CMK (cell line): ENCODE measurements at regions not wholly inside any gene's neighbourhood (a gene's known extent, or its start where the extent isn't known, plus 50 kb on each side); places are given as distances from the start of the nearest gene placed in this dataset.

Experiments
- DNase-seq: peaks from one replicate; pipeline ENCODE4 v3.0.0-alpha.2; 2010; ENCODE audit warnings: low read depth

DNA sequence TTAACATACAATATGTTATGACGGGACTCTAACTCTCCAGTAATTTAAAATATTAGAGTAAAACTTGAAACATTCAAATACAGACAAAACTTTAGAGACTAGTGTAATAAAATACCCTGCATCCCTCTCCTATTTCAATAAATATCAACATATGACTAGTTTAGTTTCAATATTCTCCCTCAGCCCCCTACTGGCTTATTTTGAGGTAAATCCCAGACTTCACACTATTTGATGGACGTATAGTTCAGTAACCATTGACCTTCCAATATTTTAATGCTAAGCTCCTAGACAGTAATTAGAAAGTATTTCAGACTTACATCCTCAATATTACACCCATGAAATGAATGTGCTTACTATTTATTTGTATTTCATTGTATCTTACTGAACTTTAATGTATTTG lies 180.7 kb upstream of the STARD13 start:
- DNase-seq = no peak

DNA sequence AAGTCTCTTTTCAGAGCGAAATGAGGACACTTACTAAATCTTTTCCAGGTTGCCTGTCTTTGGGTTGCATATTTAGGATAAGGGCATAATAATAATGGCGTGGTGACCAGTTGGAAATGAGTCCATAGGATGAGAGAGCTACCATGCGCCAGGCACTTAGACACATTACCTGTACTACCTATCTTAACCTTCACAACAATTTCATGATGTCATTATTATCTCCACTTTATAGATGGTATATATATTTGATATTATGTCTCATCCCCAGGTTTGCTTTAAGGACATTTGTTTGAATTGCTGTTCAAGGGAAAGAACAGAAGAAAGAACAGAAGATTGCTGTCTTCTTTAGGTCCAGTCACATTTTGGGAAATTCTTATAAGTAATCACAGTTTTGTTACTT lies 182.0 kb upstream of the STARD13 start:
- no peak for DNase-seq

DNA sequence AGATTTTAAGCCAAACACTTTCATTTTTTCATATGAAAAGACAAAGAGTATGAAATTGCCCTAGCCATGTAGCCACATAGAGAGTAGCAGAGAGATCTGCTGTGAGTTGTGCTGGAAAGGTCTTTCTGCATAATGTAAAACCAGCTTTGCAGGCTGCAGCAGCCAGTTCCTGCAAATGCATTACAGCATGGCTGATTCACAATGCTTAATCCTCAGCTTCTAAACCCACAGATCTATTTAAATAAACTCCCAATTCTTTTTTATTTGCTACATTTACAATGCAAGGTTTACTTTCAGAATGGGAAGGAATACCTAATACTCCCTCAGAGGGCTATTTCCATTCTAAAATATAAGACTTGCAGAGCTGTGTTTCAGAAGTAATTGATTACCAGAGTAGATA lies 185.6 kb upstream of the STARD13 start:
- DNase-seq = no peak

DNA sequence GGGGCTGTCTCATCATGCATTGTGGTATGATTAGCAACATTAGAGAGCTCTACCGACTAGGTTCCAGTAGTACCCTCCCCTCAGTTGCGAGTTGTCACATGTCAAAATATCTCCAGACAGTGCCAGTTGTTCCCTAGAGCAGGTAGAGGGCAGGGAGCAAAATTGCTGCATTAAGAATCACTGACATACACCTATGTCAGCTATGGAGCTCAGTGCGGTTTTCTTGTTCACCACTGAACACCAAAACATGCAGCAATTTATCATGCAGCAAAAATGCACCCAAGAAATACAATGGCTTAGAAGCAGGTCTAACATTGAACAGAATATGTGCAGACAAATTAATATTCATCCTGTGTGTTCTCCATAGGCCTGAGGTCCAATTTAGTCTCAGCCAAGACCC lies 186.9 kb upstream of the STARD13 start:
- DNase-seq = no peak

DNA sequence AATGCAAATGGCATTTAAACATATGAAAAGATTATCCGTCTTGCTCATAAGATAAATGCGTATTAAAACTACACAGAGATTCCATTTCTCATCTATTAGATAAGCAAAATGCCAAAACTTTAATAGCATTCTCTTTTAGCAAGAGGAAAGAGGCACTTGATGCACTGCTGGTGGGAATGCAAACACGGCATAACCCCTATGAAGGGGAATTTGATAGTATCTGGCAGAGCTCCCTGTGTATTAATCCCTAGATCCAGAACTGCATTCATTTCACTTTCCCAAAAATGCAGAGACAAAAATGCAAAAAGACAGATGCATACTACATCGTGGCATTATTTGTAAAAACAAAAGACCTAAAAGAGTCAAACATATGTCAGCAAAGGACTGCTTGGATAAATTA lies 193.6 kb upstream of the STARD13 start:
- DNase-seq = no peak

DNA sequence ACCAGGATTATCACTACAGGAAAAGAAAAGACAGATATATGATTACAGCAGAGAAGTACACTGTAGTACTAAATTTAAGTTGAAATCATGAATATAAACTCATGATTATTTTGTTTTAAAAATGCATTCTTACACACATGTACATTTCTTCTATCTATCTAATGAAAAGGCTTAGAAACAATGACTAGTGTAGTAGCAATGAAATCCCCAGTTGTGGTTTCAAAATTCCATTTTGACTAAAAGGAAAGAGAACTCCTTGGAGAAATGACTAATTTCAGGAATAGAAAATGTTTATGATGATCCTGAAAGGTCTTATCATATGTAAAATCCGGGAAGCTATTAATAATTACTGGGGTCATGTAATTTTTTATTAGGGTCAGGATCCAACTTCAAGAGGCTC lies 195.0 kb upstream of the STARD13 start:
- DNase-seq = no peak

DNA sequence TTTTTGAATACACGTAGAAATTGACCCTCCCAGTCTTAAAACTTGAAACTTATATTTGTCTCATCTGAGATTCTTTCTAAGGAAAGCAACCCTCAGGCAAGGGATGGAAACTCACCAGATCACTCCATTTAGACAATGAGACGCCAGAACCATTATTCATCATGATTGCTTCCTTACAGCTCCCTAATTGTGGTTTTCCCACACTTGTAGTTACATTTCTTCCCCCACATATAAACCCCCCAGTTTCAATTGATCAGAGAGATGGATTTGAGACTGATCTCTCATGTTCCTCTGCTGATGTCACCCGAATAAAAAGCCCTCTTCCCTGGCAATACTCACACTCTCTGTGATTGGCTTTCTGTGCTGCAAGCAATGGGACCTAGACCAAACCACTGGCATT lies 197.9 kb upstream of the STARD13 start:
- no peak for DNase-seq

DNA sequence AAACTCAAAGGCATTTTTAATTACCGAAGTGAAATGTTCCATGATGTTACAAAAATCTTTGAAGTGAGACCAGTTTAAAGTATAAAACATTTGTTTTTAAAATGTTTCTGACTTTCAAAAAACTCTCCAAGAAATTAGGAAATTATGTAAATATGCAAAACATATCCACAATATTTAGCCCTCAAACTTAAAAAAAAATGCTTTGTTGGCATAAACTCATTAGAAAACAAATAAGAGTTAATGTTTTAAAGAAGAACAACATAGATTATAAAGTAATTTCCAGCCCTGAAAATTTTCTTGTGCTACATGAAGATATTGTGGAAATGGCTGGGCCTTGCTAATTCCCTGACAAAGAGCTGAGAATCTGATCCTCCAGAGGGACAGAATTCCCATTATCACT lies 199.7 kb upstream of the STARD13 start:
- no peak for DNase-seq

DNA sequence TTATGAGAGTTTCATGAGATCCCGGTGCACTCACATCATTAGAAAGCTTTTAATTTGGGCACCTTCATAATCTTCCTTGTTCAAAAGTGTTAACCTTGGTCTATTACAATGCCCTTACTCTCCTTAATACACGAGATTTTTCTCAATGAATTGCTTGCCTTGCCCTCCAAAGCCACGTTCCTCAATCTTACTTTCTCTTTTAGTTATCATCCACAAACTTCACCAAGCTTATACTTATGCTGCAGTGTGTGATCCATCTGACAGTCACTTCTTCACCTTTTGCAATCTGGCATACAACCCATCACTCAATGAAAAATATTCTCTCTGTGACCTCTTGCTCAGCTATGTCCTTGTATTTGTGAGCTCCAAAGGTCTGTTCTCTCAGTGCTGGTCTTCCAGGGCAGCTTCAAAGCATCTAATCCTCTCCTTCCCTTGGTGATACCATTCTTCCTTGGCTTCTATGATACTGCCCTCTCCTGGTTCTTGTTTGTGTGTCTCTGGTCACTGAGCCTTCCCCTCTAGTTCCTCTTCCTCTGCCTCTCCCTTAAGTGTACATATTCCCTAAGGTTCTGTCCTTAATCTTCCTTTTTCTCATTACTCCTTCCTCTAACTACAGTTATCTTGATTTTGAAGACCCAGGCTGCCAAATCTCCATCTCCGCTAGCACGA lies 202.2 kb upstream of the STARD13 start:
- no peak for DNase-seq

DNA sequence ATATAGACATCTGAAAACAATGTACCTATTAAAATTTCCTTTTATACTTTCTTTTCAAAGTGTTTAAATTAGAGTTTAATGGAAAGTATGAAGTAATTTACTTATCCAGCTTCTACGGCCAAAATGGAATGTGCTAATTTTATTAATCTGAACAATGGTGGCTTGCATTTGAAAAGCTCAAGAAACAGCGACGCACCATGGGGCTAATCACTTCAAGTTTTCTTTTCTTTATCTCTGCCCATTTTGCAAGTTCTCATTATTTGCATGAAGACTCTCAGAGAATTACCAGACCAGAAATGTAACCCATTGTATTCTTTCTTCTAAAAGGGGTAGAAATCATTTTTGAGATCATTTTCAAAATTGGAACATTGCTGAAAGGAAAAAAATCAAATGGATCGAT lies 204.0 kb upstream of the STARD13 start:
- DNase-seq = no peak

DNA sequence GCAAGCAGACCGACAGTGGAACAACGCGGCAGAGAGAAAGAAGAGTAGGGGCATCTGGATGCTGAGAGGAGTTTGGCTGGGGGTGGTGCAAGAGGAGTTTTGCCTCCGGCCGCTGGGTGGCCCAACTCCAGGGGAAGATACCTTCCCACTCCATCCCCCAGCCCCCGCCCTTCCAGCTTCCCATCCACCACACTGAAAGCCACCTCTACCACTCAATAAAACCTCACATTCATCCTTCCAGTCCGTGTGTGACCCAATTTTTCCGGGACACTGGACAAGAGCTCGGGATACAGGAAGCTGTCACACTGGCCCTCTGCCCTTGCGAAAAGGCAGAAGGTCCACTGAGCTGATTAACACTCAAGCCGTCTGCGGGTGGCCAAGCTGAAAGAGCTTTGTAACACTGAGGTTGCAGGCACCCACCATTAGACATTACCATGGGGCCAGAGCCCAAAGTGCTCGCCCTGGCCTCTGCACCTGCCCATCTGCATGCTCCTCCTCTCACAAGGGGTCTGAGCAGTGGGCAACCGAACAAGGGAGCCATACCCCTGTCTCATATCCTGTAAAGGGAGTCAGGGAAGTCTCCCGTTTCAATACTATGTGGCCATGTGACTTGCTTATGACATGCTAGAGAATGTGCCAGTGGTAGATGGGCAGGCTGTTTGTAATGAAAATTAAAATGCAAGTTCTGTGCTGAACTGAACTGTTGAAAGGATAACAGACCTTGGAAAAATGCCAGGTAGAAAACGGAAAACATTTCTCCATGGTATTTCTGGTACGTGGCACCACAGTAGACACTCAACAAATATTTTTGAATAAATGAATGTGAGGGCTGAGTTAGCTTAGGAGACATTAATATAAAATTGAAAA lies 205.1 kb upstream of the STARD13 start:
- no peak for DNase-seq

DNA sequence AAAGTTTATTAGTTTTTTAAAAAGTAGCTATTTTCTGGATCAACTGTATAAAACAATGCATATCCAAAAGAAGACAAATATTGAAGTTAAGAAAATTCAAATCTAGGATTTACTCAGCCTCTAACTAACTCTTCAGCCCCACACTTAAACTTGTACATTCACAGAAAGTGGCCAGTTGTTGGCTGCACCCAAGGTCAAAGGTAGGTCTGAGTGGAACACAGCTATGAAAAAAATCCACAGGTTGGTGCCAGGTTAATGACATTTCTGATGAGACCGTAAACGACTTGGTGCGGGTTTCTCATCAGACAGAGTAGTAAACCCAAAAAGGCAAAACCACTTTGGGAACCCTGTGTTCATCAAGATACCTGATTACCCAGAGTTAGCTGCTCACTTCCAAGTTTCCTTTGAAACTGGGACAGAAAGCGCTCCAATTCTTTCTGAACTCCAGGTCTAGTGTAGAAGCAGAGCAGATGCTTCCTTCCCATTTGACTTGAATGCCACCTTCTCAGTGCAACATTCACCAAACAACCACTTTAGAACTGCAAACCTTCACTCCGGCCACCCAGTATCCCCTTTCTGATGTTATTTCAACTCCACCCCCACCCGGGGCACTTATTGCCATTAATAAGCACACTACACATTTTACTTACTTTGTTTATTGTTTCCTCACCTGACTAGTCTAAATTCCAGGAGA lies 208.3 kb upstream of the STARD13 start:
- DNase-seq = no peak

DNA sequence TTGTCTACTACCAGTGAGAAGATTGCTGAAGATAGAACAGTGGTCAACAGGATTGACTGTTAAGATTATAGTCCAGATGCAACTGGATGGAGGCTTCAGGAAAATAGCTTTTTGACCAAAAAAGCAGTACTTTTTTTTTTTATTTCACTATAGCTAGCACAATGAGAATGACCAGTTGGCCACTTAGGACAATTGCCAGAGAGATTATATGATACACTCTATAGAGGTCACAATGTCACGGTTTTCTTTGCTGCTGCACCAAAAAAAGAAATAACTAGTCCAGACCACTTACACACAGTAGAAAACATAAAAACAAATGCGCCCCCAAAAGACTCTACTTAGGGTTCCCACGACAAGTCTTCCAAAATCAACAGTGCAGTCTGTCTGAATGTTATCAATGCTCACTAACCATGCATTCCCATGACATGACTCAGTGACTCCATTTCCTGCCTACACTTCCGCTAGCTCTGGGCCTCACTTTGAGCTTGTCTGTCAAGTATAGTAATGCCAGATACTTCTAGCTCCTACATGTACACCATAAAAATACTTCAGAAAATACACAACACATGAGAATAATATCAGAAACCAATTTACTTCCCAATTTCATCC lies 209.1 kb upstream of the STARD13 start:
- DNase-seq = no peak

DNA sequence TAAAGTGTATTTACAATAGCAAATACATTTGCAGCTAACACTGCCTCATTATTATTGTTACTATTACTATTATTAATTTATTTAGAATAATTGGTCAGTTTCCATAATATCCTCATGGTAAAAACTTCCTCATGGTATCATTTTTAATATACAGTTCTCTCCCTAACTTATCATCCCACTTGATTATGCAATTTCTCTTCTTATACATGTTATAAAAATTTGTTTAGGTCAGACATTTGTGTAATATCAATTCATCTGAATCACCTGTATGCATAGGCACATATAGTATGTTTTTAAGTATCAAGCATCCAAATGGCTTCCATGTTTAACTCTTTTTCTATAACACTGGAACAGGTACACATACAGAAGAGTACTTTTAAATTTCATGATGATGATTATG lies 210.8 kb upstream of the STARD13 start:
- DNase-seq = no peak

DNA sequence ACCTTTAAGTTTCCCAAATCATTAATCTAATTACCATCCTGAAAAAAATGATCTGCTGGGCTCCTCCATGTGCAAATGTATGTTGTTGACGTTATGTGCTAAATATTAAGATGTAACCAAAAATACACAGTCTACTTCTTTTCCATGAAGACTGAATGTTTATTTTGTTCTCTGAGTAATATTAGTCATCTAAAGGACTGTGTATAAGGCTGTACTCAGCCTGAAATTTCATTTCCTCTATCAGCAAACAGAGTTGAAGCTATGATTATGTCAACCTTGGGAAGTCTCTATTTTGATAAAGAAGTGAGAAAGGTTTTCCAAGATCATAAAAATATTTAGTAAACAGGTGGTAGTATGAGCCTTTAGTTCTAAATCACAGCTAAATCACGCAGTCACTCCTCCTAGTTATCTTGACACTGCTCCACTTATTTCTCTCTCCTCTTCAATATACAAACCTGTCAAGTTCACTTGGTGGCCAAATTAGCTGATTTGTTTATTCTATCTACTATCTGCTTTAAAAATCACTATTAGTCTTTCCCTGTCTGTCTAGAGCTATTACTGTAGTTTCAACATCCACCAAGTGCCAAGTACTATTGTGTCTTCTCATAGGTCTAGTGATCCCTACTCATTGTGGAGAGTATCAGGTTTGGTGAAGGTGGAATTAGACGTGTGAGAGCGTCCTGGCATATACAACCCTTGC lies 211.7 kb upstream of the STARD13 start:
- no peak for DNase-seq

DNA sequence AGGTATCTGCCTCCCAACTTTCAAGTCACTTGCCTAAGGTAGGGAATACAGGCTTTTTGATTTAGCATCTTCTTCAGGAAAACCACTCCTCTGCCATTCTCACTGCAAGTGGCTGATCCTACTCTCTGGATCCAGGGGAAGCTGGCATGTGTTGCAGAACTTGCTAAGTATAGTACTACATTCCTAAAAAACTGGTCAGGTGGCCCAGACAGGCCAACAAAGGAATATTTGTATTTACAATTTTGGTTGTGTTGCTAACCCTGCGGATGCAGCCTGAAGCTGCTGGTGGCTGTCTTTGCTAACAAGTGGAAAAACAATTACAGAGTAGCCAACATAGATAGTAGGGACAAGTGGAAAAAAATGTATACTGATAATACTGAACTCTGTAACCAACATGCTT lies 222.5 kb upstream of the STARD13 start:
- DNase-seq = no peak

DNA sequence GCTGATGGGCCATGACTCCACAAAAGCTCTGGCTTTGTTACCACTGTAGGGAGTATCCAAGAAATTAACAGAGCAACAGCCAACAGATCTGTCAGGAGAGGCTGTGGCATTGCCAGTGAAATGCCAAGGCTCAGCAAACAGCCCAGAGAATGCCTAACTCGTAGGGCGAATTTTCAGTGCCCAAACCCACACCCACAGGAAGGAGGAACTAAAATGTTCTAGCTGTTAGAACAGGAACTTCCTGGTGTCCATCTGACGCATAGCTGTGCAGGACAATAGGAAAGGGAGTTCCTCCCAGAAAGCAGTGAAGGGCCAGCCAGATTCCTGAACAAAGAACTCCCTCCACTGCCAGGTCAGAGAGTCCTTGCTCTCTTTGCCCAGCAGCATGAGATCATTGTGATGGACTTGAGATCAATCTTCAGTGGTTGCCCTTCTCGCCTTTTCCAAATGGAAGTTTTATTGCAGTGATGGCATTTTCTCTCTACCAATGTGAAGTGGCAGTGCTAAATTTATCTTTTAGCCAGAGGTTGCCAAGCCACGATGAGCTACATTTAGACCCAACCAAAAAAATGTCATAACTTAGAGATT lies 224.2 kb upstream of the STARD13 start:
- no peak for DNase-seq

DNA sequence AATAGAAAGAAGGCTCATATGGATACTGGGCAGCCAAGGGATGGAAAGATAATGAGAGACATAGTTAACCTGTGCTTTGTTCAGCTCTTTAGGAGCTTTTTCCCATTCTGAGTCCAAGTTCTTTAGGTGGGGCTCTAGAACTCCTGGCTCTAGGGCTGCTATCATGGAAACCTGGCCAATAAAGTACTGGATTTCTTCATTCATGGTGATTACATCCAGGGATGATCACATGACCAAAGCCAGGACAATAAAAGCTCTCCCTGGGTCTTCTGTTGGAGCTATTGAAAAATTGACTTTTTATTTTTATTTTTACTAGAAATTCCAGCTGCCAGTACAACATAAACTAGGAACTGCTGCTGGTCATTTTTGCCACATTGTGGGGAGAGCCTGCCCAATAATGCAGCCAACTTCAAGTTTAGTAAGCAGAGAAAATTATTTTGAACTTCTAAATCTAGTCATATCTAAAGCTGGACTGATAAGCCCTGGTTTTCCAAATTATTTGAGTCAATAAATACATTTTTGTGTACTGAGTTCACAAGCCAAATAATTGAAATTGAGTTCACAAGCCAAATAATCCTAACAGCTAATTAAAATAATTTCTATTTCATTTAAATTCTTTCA lies 224.9 kb upstream of the STARD13 start:
- no peak for DNase-seq

DNA sequence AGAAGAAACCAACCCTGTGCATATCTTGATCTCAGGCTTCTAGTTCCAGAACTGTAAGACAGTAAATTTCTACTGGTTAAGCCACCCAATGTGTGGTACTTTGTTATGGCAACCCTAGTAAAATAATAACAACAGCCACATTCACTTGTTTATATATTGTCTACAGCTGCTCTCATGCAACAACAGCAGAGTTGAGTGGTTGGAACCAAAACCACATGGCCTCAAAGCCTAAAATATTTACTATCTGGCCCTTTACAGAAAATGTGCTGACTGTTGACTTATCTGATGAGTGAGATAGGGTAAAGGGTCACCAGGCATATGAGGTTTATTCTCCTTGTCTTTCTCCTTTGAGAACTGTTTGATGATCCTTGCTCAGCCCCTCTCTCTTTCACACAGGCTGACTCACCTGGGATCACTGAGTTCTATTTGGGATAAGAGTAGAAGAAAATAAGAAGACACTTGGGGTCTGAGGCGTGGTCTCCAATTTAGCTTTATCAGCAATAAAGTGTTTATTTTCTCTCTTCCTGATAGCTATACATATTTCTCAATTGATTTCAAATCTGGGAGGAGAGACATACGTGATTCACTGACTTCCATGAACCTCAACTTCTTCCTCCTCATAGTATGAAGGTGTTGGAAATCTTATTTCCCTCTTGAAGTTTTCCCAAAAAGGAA lies 227.5 kb upstream of the STARD13 start:
- DNase-seq = no peak

DNA sequence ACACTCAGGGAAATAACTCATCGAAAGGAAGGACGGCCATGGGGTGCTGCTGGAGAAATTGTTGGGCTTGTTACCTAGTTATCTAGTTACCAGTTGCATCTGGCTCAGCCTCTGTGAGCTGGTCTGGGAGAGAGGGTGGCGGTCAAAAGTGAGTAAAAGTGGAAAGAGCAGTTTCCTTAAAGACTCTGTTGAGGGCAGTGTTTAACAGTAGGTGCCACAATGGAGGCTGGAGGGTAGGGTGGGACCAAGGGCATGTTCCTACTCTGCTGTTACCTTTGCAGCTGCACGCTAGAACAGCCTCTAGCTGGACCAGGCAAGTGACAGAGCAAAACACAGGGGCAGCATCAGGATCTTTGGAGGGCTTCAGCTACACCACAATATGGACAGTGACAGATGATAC lies 228.8 kb upstream of the STARD13 start:
- no peak for DNase-seq

DNA sequence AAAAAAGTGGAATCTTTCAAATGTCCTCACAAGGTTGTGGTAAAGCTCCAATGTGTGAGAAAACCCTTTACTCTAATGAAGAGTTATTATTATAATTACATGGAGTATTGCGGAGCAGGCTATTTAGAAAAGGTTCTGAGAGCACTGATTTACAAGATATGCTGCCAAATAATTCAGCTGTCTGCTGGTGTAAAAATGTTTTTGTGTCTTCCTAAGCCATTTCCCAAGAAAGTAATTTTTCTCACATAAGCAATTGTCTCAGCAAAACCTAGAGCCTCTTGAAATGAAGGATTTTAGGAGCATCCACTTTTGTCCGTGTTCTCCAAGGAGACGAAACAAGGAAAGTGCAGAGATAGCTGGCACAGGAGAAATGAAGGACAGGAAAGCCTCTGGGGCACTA lies 229.6 kb upstream of the STARD13 start:
- no peak for DNase-seq
